ENCODE measurements at regions not wholly inside any gene's neighbourhood (a gene's known extent, or its start where the extent isn't known, plus 50 kb on each side); places are given as distances from the start of the nearest gene placed in this dataset.

DNA sequence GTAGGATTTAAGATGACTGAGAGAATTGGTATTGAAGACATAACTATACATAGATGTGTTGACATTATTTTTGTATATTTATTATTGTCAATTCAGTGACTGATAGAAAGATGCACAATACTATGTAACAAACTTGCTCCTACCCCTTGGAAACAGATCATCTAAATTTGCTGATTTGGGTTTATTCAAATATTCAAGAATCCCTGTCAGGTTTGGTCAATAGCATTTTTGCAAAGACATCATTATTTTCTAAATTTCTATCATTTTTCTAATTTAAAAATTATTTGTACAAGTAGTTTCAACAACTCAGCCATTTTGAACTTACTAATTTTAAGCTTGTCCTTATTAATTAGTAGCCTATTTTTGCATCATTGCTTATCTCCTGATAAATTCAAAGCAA lies 1463.4 kb downstream of the SI start:
- H3K4me3 ChIP-seq (replicated peaks; ENCODE audit: low read depth, low read length), result no peak overlapping the region
- no peak for DNase-seq (ENCODE audit: extremely low read depth, low read depth)
- TF ChIP-seq CTCF (IDR thresholded peaks at IDR 0.05; ENCODE audit: low read depth, low read length, missing control alignments), result no peak

DNA sequence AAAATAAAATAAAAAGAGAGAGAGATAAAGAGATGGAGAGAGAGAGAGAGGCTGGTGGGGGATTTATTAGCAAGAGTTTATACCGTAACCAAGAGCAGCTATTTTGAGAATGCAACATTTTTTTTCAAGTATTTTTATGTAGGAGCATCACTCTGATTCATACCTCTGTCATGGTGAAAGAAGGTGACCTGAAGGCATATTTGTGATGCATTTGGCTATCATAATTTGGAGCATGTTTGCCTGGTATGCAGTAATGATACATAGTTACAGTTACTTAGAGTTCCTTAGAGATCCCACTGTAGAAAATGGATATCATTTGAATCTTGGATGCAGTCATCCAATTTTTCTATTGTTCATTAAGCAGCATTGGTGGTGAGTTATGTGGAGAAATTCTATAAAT lies 1472.4 kb downstream of the SI start:
- TF ChIP-seq CTCF (IDR thresholded peaks at IDR 0.05; ENCODE audit: low read depth, low read length, missing control alignments), result no peak
- no peak for DNase-seq (ENCODE audit: extremely low read depth, low read depth)

GRCh38 chr3:163601426-163601825 lies 1476.9 kb downstream of the SI start:
- DNase-seq (ENCODE audit: extremely low read depth, low read depth), result no peak
- TF ChIP-seq CTCF (IDR thresholded peaks at IDR 0.05; ENCODE audit: low read depth, low read length, missing control alignments), result no peak
- H3K4me3 ChIP-seq (replicated peaks; ENCODE audit: low read depth, low read length), result no peak overlapping the region

More for the DNA sequence above, 1472.4 kb downstream of the SI start:
- no peak overlapping the region for H3K4me3 ChIP-seq (replicated peaks; ENCODE audit: low read depth, low read length)

- no peak for DNase-seq (ENCODE audit: extremely low read depth, low read depth)
- TF ChIP-seq CTCF (IDR thresholded peaks at IDR 0.05; ENCODE audit: low read depth, low read length, missing control alignments), result no peak
These were observed 1491.0 kb downstream of the SI start for GRCh38 chr3:163587342-163587741.

GRCh38 chr3:163582967-163583366 lies 1495.3 kb downstream of the SI start:
- H3K4me3 ChIP-seq (replicated peaks; ENCODE audit: low read depth, low read length), result no peak overlapping the region
- TF ChIP-seq CTCF (IDR thresholded peaks at IDR 0.05; ENCODE audit: low read depth, low read length, missing control alignments), result no peak
- no peak for DNase-seq (ENCODE audit: extremely low read depth, low read depth)

More at GRCh38 chr3:163587342-163587741, 1491.0 kb downstream of the SI start:
- no peak overlapping the region for H3K4me3 ChIP-seq (replicated peaks; ENCODE audit: low read depth, low read length)

- TF ChIP-seq CTCF (IDR thresholded peaks at IDR 0.05; ENCODE audit: low read depth, low read length, missing control alignments), result no peak
- no peak for DNase-seq (ENCODE audit: extremely low read depth, low read depth)
- H3K4me3 ChIP-seq (replicated peaks; ENCODE audit: low read depth, low read length), result no peak overlapping the region
These were observed 1501.0 kb downstream of the SI start for GRCh38 chr3:163577271-163577670.

DNA sequence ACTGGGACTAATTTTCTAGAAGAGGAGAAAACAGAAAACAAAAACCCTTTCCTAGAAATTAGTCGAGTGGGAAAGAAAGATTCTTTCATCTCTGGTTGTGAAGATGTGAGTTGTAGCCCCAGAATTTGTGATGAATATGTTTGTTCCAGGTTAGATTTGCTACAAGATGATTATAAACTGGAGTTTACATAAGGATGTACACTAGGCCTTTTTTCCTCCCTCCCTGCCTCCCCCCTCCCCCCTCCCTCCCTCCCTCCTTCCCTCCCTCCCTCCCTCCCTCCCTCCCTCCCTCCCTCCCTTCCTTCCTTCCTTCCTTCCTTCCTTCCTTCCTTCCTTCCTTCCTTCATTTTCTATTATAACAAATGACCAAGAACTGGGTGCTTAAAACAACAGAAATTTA lies 1502.0 kb downstream of the SI start:
- DNase-seq (ENCODE audit: extremely low read depth, low read depth), result no peak
- H3K4me3 ChIP-seq (replicated peaks; ENCODE audit: low read depth, low read length), result no peak overlapping the region
- no peak for TF ChIP-seq CTCF (IDR thresholded peaks at IDR 0.05; ENCODE audit: low read depth, low read length, missing control alignments)

All from HFF-Myc (cell line).